ENCODE measurements at regions not wholly inside any gene's neighbourhood (a gene's known extent, or its start where the extent isn't known, plus 50 kb on each side); places are given as distances from the start of the nearest gene placed in this dataset.

GRCh38 chr15:24862726-24863521 is 91.9 kb upstream of the SNRPN start:
- Mint-ChIP-seq H3K4me3 (no peak overlapping the region), H3K36me3 (no peaks in the 10 kb centered on the region), H3K27ac (no peak overlapping the region), H3K4me1 (no peaks in the 10 kb centered on the region), H3K9me3 (peaks cover 6% of the 10 kb centered on the region)
- no peak for DNase-seq (ENCODE audit: low spot score in 2 of 2)
- peak; percentile 37 for ATAC-seq

- DNase-seq (ENCODE audit: low spot score in 2 of 2) (no peak), ATAC-seq (no peak)
- Mint-ChIP-seq H3K4me1 (no peaks in the 10 kb centered on the region), H3K9me3 (peaks cover 6% of the 10 kb centered on the region), H3K36me3 (no peaks in the 10 kb centered on the region), H3K27ac (no peak overlapping the region), H3K4me3 (no peak overlapping the region)
Observed at GRCh38 chr15:24865303-24865702, 89.5 kb upstream of the SNRPN start.

- H3K9me3 Mint-ChIP-seq = peaks cover 10% of the 10 kb centered on the region
- H3K36me3 Mint-ChIP-seq = no peaks in the 10 kb centered on the region
- ATAC-seq (no peak), DNase-seq (ENCODE audit: low spot score in 2 of 2) (no peak)
- no peak overlapping the region for H3K27ac Mint-ChIP-seq
- no peak overlapping the region for H3K4me3 Mint-ChIP-seq
- peaks cover 5% of the 10 kb centered on the region for H3K4me1 Mint-ChIP-seq
Observed at GRCh38 chr15:24877174-24877573, 77.6 kb upstream of the SNRPN start.

- no peak for ATAC-seq
- peaks cover 10% of the 10 kb centered on the region for H3K9me3 Mint-ChIP-seq
- H3K4me3 Mint-ChIP-seq = peak overlapping the region; percentile 43
- no peaks in the 10 kb centered on the region for H3K36me3 Mint-ChIP-seq
- peaks cover 5% of the 10 kb centered on the region for H3K4me1 Mint-ChIP-seq
- DNase-seq (ENCODE audit: low spot score in 2 of 2) = no peak
- no peak overlapping the region for H3K27ac Mint-ChIP-seq
Observed at GRCh38 chr15:24878153-24878552, 76.6 kb upstream of the SNRPN start.

- Mint-ChIP-seq H3K9me3 (peaks cover 10% of the 10 kb centered on the region), H3K27ac (no peak overlapping the region), H3K4me3 (no peak overlapping the region), H3K36me3 (no peaks in the 10 kb centered on the region), H3K4me1 (peaks cover 5% of the 10 kb centered on the region)
- ATAC-seq = no peak
- no peak for DNase-seq (ENCODE audit: low spot score in 2 of 2)
Observed at GRCh38 chr15:24879492-24879891, 75.3 kb upstream of the SNRPN start.

- H3K4me3 Mint-ChIP-seq = no peak overlapping the region
- H3K27ac Mint-ChIP-seq = no peak overlapping the region
- peaks cover 5% of the 10 kb centered on the region for H3K4me1 Mint-ChIP-seq
- no peaks in the 10 kb centered on the region for H3K36me3 Mint-ChIP-seq
- ATAC-seq (no peak), DNase-seq (ENCODE audit: low spot score in 2 of 2) (no peak)
- peaks cover 10% of the 10 kb centered on the region for H3K9me3 Mint-ChIP-seq
Observed at GRCh38 chr15:24880663-24881062, 74.1 kb upstream of the SNRPN start.

DNA sequence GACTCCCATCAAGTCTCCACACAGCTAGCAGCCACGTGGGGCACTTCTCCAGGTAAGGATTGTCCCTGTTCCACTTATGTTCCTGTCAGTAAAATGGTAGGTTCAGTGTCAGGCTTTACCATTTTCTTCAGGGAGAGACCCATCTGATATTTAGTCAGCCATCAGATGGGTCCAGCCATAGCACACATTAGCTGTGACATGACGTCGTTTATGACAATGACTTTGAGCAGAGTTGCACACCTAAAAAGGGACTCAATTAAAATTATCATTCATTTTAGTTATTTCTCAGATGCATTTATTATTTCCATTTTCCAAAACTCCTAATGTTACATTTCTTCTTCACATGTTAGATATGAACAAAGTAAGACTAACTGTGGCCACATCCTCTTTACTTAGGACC is 68.2 kb upstream of the SNRPN start:
- DNase-seq (ENCODE audit: low spot score in 2 of 2) = no peak
- Mint-ChIP-seq H3K4me1 (no peaks in the 10 kb centered on the region), H3K4me3 (no peak overlapping the region), H3K9me3 (peaks cover 11% of the 10 kb centered on the region), H3K36me3 (no peaks in the 10 kb centered on the region), H3K27ac (no peak overlapping the region)
- ATAC-seq = no peak

DNA sequence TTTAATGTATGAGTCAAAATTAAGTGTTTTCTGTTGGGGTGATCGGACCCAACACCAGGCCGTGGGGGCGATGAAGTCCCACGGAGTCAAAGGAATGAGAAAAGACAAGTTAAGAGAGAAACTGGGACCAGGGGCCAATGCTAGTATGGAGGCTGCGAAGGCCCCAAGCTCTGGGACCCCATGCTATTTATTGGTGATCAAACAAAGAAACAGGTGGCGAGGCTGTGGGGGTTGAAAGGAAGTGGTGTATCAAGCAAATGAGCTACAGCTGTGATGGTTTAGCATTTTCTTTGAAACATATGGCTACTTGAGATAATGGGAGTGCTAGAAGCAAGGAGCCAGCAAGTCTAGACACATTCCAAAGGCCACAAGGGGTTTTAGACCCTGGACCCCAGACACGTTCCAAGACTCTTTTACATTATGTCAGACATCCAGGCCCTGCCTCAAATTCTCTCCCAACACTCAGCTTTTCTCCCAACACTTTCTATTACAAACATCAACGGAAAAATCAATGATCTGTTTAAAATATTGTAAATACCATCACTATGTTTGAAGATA is 56.0 kb upstream of the SNRPN start:
- no peak overlapping the region for H3K27ac Mint-ChIP-seq
- no peak overlapping the region for H3K4me3 Mint-ChIP-seq
- no peak for DNase-seq (ENCODE audit: low spot score in 2 of 2)
- no peak for ATAC-seq
- no peaks in the 10 kb centered on the region for H3K4me1 Mint-ChIP-seq
- no peaks in the 10 kb centered on the region for H3K36me3 Mint-ChIP-seq
- H3K9me3 Mint-ChIP-seq = peaks cover 7% of the 10 kb centered on the region

GRCh38 chr15:24899367-24899766 is 55.4 kb upstream of the SNRPN start:
- Mint-ChIP-seq H3K4me1 (no peaks in the 10 kb centered on the region), H3K9me3 (peaks cover 7% of the 10 kb centered on the region), H3K36me3 (no peaks in the 10 kb centered on the region), H3K27ac (no peak overlapping the region), H3K4me3 (no peak overlapping the region)
- DNase-seq (ENCODE audit: low spot score in 2 of 2) = no peak
- no peak for ATAC-seq

GRCh38 chr15:24899795-24900194 is 55.0 kb upstream of the SNRPN start:
- H3K27ac Mint-ChIP-seq = no peak overlapping the region
- DNase-seq (ENCODE audit: low spot score in 2 of 2) = no peak
- peaks cover 7% of the 10 kb centered on the region for H3K9me3 Mint-ChIP-seq
- no peak for ATAC-seq
- H3K36me3 Mint-ChIP-seq = no peaks in the 10 kb centered on the region
- H3K4me1 Mint-ChIP-seq = no peaks in the 10 kb centered on the region
- no peak overlapping the region for H3K4me3 Mint-ChIP-seq

DNA sequence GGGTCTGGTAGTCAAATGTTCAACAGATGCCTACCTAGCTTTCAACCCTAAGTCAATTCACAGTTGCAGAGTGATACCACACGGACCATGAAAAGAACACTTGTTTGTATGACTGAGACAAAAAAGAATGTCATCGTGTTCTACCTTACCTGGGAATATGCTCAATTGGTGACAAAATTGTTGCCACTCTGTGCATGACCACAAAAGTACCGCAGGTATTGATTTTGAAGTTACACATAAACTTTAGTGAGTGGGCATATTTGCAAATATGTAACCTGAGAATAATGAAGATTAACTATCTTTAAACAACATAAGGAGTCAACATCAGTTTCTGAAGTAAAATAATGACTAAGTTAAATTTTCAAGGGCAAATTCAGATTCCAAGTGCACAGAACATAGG is 53.4 kb upstream of the SNRPN start:
- no peak for ATAC-seq
- H3K27ac Mint-ChIP-seq = no peak overlapping the region
- no peak overlapping the region for H3K4me3 Mint-ChIP-seq
- no peak for DNase-seq (ENCODE audit: low spot score in 2 of 2)
- no peaks in the 10 kb centered on the region for H3K4me1 Mint-ChIP-seq
- H3K9me3 Mint-ChIP-seq = peaks cover 9% of the 10 kb centered on the region
- no peaks in the 10 kb centered on the region for H3K36me3 Mint-ChIP-seq

All from stimulated activated effector memory CD8-positive, alpha-beta T cell treated with anti-CD3 and anti-CD28 coated beads, Interleukin-12 subunit alpha, Interleukin-12 subunit beta, amount 100 ng/mL, for 72 hours (primary cell).